GM12873 (cell line): ENCODE measurements at regions not wholly inside any gene's neighbourhood (a gene's known extent, or its start where the extent isn't known, plus 50 kb on each side); places are given as distances from the start of the nearest gene placed in this dataset.

Experiments used
- TF ChIP-seq, protein P1 (sequence below): IDR thresholded peaks from 2 replicates; pipeline ENCODE4 v1.5.1; 2012; ENCODE audit warnings: low read depth, mild to moderate bottlenecking, moderate library complexity, low read length, control low read depth; ENCODE audit not compliant: insufficient read depth; ENCODE audit errors: missing control alignments

DNA sequence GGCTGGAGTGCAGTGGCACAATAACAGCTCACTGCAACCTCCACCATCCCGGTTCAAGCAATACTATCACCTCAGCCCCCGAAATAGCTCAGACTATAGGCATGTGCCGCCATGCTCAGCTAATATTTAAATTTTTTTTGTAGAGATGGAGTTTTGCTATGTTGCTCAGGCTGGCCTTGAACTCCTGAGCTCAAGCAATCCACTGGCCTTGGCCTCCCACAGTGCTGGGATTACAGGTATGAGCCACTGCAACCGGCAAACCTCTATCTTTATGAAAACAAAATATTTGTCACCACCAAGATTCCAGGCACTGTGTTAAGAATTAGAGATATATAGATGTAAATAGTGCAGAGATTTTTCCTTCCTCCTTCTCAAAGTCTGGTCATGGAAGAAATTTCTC, 232.5 kb downstream of the ANKRD50 start:
- TF ChIP-seq, protein P1, sequence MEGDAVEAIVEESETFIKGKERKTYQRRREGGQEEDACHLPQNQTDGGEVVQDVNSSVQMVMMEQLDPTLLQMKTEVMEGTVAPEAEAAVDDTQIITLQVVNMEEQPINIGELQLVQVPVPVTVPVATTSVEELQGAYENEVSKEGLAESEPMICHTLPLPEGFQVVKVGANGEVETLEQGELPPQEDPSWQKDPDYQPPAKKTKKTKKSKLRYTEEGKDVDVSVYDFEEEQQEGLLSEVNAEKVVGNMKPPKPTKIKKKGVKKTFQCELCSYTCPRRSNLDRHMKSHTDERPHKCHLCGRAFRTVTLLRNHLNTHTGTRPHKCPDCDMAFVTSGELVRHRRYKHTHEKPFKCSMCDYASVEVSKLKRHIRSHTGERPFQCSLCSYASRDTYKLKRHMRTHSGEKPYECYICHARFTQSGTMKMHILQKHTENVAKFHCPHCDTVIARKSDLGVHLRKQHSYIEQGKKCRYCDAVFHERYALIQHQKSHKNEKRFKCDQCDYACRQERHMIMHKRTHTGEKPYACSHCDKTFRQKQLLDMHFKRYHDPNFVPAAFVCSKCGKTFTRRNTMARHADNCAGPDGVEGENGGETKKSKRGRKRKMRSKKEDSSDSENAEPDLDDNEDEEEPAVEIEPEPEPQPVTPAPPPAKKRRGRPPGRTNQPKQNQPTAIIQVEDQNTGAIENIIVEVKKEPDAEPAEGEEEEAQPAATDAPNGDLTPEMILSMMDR: no peak

DNA sequence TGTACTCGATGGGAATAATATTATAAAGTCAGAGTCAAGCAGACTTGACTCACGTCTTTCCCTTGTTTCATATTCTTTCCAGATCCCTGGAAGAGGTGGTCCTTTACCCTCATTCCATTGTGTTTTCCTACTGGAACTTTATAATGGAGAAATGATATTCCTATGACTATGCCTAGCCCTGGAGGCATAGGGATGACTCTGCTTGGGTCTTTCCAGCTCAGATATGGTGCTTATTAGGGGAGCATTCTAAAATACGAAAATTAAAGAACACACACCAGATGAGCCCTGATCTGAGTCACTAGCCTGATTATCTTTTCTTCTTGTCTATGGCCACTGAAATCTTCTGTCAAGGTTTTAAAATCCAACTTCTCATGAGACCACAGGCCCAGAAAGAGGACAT, 231.4 kb downstream of the ANKRD50 start:
- TF ChIP-seq, protein P1: no peak

DNA sequence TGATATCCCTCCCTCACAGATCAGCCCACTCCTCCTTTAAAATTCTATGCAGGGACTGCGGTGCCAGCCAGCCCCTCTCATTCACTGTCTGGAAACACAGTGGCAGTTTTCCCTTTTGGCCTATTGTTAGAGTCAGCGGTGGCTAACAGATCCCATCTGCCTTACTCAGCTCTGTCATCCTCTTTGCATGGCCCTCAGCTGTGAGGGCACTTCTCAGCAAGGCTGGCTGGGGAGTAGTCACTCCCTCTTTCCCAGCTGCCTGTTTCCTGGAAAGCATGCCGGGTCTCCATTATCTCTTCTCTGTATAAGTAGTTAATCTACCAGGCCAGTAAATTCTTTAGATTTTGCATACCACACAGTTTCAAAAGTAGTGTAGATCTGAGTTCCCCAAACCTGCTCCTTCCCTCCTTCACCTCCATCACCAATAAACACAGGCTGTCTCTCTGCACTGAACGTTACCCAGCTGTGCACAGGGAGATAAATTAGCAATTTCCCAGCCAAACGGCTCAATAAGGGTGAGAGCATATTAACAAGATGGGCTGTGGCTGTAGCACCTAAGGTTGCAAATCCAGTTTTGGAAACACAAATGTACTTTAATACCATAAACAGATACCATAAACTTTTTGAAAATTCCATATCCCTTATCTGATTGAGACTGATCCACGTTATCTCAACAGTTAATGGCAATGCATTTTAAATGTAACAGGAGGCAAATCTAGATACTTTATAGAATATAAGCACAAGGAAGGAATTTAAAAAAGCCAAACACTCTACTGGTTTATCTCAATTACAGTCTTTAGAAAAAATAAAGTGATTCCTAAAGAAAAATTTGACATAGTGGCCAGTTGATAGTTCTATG, 229.3 kb downstream of the ANKRD50 start:
- TF ChIP-seq, protein P1: no peak

DNA sequence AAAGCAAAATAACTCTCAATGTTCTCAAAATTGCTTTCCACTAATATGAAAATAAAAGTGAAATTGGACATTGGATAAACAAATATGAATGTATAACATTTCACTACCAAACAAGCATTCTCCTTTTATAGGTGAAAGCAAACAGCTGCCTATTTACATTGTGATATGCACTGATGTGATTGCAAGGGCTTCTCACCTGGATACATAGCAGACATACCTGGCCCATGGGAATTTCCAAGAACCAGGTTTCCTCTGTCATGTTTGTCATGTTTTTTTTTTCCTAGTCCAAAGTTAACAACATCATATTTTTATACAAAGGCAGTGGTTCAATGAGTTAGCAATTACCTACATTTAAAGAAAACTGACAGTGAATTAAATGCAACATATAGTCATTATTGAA, 228.5 kb downstream of the ANKRD50 start:
- TF ChIP-seq, protein P1: no peak

DNA sequence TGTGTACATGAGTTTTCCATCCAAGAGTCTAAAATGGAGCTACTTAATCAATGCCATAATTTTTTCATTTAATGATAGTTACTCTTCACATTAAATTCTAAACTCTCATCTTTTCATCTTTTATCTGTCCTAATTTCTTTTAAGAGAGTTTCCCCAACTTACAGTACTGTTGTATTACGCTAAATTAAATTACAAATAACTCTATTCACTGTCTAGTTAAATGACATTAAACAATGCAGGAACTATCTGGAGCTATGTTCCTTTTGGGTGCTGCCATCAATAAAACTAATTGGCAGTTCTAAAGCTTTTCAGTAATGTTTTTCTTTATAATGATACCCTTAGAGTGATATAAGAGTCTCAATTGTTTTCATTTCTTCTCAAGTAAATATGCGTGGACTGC, 227.6 kb downstream of the ANKRD50 start:
- TF ChIP-seq, protein P1: no peak

DNA sequence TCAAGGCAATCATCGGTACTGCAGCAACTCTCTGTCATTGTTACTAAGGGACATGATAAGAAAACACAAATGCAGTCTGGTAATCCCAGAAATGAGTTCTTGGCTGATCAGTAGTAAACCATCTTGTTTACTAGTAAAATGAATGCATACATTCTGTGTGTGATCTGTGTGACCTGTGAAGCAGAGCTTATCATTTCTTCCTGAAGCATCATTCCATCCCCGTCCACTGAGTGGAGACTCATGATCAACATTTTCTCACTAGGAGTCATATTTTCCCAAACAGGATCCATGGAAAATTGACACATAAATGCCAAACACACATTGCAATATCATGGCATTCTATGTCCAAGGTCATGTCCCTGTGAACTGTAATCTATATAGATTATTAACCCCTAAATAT, 226.1 kb downstream of the ANKRD50 start:
- TF ChIP-seq, protein P1: no peak

DNA sequence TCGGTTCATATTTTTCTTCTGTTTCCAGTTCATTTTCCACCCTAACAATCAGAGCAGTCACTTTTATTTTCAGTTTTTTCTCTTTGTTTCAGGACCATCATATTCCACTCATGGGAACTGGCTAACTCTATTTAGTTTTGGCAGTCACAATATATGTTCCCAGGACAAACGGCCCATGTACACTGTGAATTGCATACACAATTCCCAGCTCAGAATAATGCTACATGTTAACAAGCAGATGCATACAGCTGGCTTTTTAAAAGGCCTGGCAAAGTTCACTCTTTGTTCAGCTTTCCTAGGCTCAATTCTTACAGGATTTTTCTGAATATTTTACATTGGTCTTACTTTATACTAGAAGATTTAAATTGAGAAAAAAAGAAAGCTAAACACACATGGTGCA, 224.9 kb downstream of the ANKRD50 start:
- TF ChIP-seq, protein P1: no peak
